Daoy (cell line): ENCODE measurements at regions not wholly inside any gene's neighbourhood (a gene's known extent, or its start where the extent isn't known, plus 50 kb on each side); places are given as distances from the start of the nearest gene placed in this dataset.
"Not testable (repeated sequence)": the region's sequence is repeated elsewhere in the genome, so short reads cannot be mapped to it uniquely, and the experiment has no call there.

Experiments
- DNase-seq: peaks from one replicate; pipeline ENCODE4 v3.0.0-alpha.2; 2015; ENCODE audit warnings: low read depth

GRCh38 chr4:26175006-26175786 lies 145.6 kb upstream of the RBPJ start:
- DNase-seq, result no peak

- no peak for DNase-seq
These were observed 144.8 kb upstream of the RBPJ start for GRCh38 chr4:26175905-26176470.

GRCh38 chr4:26176598-26177149 lies 144.1 kb upstream of the RBPJ start:
- no peak for DNase-seq

GRCh38 chr4:26178854-26179253 lies 142.0 kb upstream of the RBPJ start:
- no peak for DNase-seq

GRCh38 chr4:26179316-26179760 lies 141.5 kb upstream of the RBPJ start:
- DNase-seq, result no peak

GRCh38 chr4:26181616-26182015 lies 139.2 kb upstream of the RBPJ start:
- DNase-seq, result no peak

GRCh38 chr4:26183017-26183416 lies 137.8 kb upstream of the RBPJ start:
- no peak for DNase-seq

- no peak for DNase-seq
These were observed 135.4 kb upstream of the RBPJ start for GRCh38 chr4:26185436-26185835.

GRCh38 chr4:26191353-26191752 lies 129.5 kb upstream of the RBPJ start:
- peak; percentile 7 for DNase-seq

- DNase-seq, result no peak
These were observed 127.6 kb upstream of the RBPJ start for GRCh38 chr4:26192899-26193869.

GRCh38 chr4:26194764-26195163 lies 126.0 kb upstream of the RBPJ start:
- DNase-seq, result no peak

GRCh38 chr4:26196567-26196966 lies 124.2 kb upstream of the RBPJ start:
- DNase-seq, result no peak

- DNase-seq, result peak; percentile 95
These were observed 123.6 kb upstream of the RBPJ start for GRCh38 chr4:26197018-26197779.

GRCh38 chr4:26198931-26199330 lies 121.9 kb upstream of the RBPJ start:
- not testable (repeated sequence) for DNase-seq

- DNase-seq, result no peak
These were observed 121.2 kb upstream of the RBPJ start for GRCh38 chr4:26199596-26199995.

- no peak for DNase-seq
These were observed 119.7 kb upstream of the RBPJ start for GRCh38 chr4:26201120-26201519.

GRCh38 chr4:26204249-26204825 lies 116.5 kb upstream of the RBPJ start:
- no peak for DNase-seq

GRCh38 chr4:26204911-26205370 lies 115.9 kb upstream of the RBPJ start:
- DNase-seq, result no peak

GRCh38 chr4:26206339-26206738 lies 114.5 kb upstream of the RBPJ start:
- DNase-seq, result peak; percentile 18

- DNase-seq, result no peak
These were observed 113.8 kb upstream of the RBPJ start for GRCh38 chr4:26206999-26207398.

- DNase-seq, result no peak
These were observed 113.2 kb upstream of the RBPJ start for GRCh38 chr4:26207631-26208030.
